Epithelial cell of proximal tubule (primary cell): ENCODE measurements at regions not wholly inside any gene's neighbourhood (a gene's known extent, or its start where the extent isn't known, plus 50 kb on each side); places are given as distances from the start of the nearest gene placed in this dataset.

Experiments
- DNase-seq: peaks from one replicate; pipeline ENCODE4 v3.0.0-alpha.2; 2011; ENCODE audit warnings: low read depth
- H3K4me3 ChIP-seq: 2 replicates; pipeline ENCODE4 v1.5.1; 2011; ENCODE audit warnings: low read depth, mild to moderate bottlenecking, low read length
- TF ChIP-seq, protein P1 (sequence below): conservative IDR thresholded peaks from 2 replicates; pipeline ENCODE4 v1.5.1; 2012; ENCODE audit warnings: low read depth, mild to moderate bottlenecking, low read length

DNA sequence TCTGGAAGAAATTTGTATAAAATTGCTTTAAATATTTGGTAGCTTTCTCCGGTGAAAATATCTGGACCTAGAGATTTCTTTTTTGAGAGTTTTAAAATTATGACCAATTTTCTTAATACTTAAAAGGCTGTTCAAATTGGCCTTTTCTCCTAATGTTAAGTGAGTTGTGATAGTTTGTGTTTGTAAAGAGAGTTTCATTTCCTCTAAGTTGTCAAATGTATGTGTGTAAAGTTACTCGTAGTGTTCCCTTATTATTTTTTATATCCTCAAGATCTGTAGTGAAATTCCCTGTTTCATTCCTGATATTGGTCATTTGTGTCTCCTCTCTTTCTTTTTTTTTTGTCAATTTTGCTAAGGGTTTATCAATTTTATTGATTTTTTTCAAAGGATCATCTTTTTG lies 92.6 kb upstream of the CTNNB1 start:
- DNase-seq = no peak
- TF ChIP-seq, protein P1, sequence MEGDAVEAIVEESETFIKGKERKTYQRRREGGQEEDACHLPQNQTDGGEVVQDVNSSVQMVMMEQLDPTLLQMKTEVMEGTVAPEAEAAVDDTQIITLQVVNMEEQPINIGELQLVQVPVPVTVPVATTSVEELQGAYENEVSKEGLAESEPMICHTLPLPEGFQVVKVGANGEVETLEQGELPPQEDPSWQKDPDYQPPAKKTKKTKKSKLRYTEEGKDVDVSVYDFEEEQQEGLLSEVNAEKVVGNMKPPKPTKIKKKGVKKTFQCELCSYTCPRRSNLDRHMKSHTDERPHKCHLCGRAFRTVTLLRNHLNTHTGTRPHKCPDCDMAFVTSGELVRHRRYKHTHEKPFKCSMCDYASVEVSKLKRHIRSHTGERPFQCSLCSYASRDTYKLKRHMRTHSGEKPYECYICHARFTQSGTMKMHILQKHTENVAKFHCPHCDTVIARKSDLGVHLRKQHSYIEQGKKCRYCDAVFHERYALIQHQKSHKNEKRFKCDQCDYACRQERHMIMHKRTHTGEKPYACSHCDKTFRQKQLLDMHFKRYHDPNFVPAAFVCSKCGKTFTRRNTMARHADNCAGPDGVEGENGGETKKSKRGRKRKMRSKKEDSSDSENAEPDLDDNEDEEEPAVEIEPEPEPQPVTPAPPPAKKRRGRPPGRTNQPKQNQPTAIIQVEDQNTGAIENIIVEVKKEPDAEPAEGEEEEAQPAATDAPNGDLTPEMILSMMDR = no peak
- no peak overlapping the region for H3K4me3 ChIP-seq

DNA sequence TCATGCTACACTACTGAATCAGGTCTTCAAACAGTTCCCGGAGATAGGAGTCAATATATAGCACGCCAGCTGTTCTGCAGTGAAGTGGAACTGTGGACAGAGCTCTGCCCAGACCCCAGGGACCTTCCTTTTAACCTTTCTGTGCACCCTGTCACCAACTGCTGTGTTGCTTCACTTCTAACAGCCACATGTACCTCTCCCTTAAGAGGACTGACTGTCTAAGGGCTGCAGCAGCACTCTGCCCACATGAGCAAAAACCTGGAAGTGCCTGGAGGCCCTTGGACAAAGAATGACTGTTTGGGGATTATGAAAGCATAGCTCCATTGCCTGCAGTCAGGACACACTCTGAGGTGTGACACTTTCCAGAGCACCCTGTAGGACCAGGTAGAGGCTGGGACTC lies 88.3 kb upstream of the CTNNB1 start:
- no peak overlapping the region for H3K4me3 ChIP-seq
- TF ChIP-seq, protein P1 = no peak
- DNase-seq = no peak

DNA sequence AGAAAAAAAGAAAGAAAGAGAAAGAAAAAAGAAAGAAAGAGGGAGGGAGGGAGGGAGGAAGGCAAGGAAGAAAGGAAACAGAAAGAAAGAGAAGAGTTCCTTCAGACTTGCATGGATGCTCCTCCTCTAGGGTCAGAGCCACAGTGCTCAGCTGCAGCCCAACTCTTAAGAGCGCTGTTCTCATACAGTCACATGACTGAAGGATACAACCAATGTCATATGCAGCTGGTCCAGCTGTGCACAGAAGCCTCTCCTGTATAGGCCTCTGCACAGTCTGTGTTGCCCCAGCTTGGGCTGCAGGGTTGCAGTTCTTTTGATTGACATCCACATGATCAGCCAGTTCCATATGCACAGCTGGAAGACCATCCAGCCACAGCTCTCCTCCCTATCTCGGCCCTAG lies 86.8 kb upstream of the CTNNB1 start:
- TF ChIP-seq, protein P1 = no peak
- no peak overlapping the region for H3K4me3 ChIP-seq
- DNase-seq = no peak

DNA sequence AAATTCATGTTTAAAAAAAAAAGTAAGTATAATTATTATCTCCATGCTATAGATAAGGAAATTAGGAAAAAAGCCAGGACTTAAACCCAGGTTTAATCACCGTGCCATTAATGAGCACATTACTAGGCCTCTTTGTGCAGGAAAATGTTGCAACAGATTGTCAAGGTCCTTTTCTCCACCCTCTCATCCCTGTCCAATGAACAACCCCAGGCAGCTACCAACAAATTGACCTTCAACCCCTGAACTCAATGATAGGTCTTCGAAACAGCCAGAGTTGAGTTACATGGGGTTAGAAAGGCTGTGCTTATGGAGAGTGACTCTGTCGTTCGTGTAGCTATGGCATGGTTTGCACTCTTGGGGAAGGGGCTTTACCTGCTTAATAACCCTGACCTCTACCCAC lies 84.2 kb upstream of the CTNNB1 start:
- TF ChIP-seq, protein P1 = no peak
- H3K4me3 ChIP-seq = no peak overlapping the region
- DNase-seq = no peak

DNA sequence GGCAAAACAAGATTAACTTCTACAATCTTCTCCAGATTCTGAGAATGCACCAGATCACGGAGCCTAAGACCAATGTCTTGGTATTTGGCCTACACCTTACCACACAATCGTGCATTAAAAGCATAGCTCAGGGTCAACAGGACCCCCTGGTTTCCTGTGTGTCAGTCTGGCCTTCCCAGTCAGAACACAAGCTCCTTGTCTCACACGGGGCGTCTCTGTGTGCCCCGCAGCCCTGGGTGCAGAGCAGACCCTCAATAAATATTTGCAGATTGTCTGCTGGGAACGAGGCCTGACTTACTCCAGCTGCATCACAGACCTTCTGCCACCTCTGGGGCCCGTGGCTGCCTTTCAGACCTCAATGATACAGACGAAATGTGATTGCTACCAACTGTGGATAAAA lies 82.5 kb upstream of the CTNNB1 start:
- H3K4me3 ChIP-seq = no peak overlapping the region
- TF ChIP-seq, protein P1 = no peak
- DNase-seq = no peak

DNA sequence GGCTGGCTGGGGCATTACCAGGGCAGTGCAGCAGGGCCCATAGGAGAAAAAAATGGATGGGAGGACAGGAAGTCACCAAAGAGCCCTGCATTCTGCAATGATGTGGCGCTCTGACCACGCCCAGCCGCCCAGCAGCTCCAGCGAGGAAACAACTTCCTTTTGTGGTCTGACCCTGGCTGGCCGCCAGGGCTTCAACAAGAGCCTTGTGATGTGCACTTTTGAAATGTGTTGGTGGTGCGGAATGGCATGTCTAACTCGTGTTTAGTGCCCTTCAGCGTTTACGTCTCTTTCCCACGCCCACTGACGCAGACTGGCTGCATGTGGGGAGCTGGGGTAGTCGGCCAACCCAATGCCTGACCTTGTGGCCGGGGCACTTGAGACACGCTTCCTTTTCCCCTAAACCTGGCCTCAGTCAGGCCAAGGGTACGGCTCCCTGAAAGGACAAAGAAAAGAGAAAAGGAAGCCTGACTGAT lies 81.9 kb upstream of the CTNNB1 start:
- no peak overlapping the region for H3K4me3 ChIP-seq
- TF ChIP-seq, protein P1 = no peak

More for the DNA sequence above, 81.9 kb upstream of the CTNNB1 start:
- DNase-seq = peak; percentile 53
